ENCODE measurements at regions not wholly inside any gene's neighbourhood (a gene's known extent, or its start where the extent isn't known, plus 50 kb on each side); places are given as distances from the start of the nearest gene placed in this dataset.

GRCh38 chr16:79337906-79338305, 262.6 kb downstream of the MAF start:
- no peak overlapping the region for H3K27ac ChIP-seq (ENCODE audit: low read length)
- ATAC-seq (no peak), DNase-seq (ENCODE audit: low read depth, low spot score) (no peak)
- H3K4me1 ChIP-seq (ENCODE audit: control insufficient read depth, insufficient read depth, low read length) = no peaks in the 10 kb centered on the region
- no peaks in the 10 kb centered on the region for H3K27me3 ChIP-seq (ENCODE audit: control insufficient read depth, insufficient read depth, low read length)
- POLR2A ChIA-PET = no interaction called here
- no peak overlapping the region for H3K4me3 ChIP-seq (ENCODE audit: low read depth in 2 of 2, low read length in 2 of 2)
- no peaks in the 10 kb centered on the region for H3K9me3 ChIP-seq (ENCODE audit: control insufficient read depth, insufficient read depth, low read depth, low read length)
- intact Hi-C loops (cut with micrococcal nuclease; ENCODE audit: unreplicated experiment) = no loop called here
- CTCF ChIA-PET = no interaction called here
- BruUV-seq (replicated peaks) = no TSS peak
- H3K36me3 ChIP-seq (ENCODE audit: control insufficient read depth, insufficient read depth, low read length) = no peaks in the 10 kb centered on the region
- in situ Hi-C loops (cut with HindIII; ENCODE audit: low pct_unique_long_range_greater_than_20kb, low sequenced_read_pairs) = no loop called here
- TF ChIP-seq REST (IDR thresholded peaks at IDR 0.05; ENCODE audit: insufficient read depth in 1 of 2, low read depth in 2 of 2, low read length in 1 of 2) (no peak), SIN3A (IDR thresholded peaks at IDR 0.05; ENCODE audit: borderline replicate concordance, insufficient read depth, low read depth, low read length) (no peak), TCF7L2 (IDR thresholded peaks at IDR 0.05; ENCODE audit: low read depth, low read length) (no peak), CTCF (IDR thresholded peaks at IDR 0.05) (no peak), POLR2AphosphoS5 (IDR thresholded peaks at IDR 0.05; ENCODE audit: low read depth, low read length) (no peak)

DNA sequence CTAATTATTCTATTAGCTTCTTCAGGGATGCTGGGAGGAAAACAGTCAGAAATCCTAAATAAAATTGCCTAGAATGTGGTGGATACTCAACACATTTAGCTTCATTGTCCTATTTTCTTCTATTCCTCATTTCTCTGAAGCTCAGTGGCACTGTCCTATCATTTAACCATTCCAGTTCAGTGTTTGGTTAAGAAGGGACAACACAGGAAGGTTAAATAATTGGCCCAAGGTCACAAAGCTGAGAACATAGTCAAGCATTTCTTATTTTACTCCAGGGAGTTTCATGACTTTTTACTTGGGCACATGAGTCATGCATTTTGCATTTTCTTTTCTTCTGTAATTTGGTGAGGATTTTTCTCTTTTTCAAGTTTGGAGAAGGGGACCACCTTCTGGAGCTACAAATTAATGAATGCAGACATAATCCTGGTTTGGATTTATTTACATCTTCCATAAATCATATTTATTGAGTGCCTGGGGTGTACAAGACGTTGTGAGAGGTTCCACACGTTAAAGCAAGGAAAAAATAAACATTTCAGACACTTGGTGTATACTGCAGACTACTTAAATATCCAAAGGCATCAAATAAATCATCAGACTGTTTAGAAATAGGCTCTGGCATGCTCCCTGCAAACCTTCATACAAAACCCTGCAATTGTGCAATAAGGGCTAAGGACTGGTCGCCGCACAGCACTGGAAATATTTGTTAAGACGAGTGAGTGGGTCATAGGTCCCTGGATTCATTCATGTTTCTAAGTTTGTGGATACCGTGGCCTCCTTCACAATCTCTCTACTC, 263.9 kb downstream of the MAF start:
- no peak for TF ChIP-seq SIN3A (IDR thresholded peaks at IDR 0.05; ENCODE audit: borderline replicate concordance, insufficient read depth, low read depth, low read length)
- no peak for TF ChIP-seq REST (IDR thresholded peaks at IDR 0.05; ENCODE audit: insufficient read depth in 1 of 2, low read depth in 2 of 2, low read length in 1 of 2)
- no peak for TF ChIP-seq POLR2AphosphoS5 (IDR thresholded peaks at IDR 0.05; ENCODE audit: low read depth, low read length)
- TF ChIP-seq TCF7L2 (IDR thresholded peaks at IDR 0.05; ENCODE audit: low read depth, low read length) = no peak
- no peak for TF ChIP-seq CTCF (IDR thresholded peaks at IDR 0.05)
- no peak for DNase-seq (ENCODE audit: low read depth, low spot score)
- no peaks in the 10 kb centered on the region for H3K27me3 ChIP-seq (ENCODE audit: control insufficient read depth, insufficient read depth, low read length)
- H3K27ac ChIP-seq (ENCODE audit: low read length) = no peak overlapping the region
- intact Hi-C loops (cut with micrococcal nuclease; ENCODE audit: unreplicated experiment) (no loop called here), in situ Hi-C loops (cut with HindIII; ENCODE audit: low pct_unique_long_range_greater_than_20kb, low sequenced_read_pairs) (no loop called here)
- no peak overlapping the region for H3K4me3 ChIP-seq (ENCODE audit: low read depth in 2 of 2, low read length in 2 of 2)
- ChIA-PET CTCF (no interaction called here), POLR2A (no interaction called here)
- H3K36me3 ChIP-seq (ENCODE audit: control insufficient read depth, insufficient read depth, low read length) = no peaks in the 10 kb centered on the region
- no peaks in the 10 kb centered on the region for H3K9me3 ChIP-seq (ENCODE audit: control insufficient read depth, insufficient read depth, low read depth, low read length)
- H3K4me1 ChIP-seq (ENCODE audit: control insufficient read depth, insufficient read depth, low read length) = no peaks in the 10 kb centered on the region
- no TSS peak for BruUV-seq (replicated peaks)
- ATAC-seq = no peak
